ENCODE measurements at regions not wholly inside any gene's neighbourhood (a gene's known extent, or its start where the extent isn't known, plus 50 kb on each side); places are given as distances from the start of the nearest gene placed in this dataset.

- DNase-seq (ENCODE audit: low read depth) = no peak
Measured at GRCh38 chr12:107443320-107444090, 242.1 kb upstream of the PWP1 start.

DNA sequence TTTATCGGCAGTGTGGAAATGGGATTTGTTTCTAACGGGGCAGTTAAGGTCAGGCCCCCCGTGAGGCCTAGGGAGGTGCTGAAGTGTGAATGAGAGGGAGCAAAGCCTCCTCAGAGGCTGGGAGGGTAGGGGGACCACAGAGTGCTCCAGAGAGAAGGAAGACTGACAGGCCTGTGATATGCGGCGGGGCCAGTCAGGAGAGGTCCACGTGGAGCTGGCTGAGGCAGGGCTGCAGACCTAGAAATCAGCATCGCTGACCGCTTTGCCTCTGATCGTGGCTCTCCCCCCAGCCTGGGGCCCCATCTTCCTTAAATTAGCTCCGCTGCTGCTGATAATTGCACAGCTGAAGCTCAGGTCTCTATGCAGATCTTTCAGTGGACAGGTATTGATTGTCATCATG, 240.8 kb upstream of the PWP1 start:
- no peak for DNase-seq (ENCODE audit: low read depth)

- DNase-seq (ENCODE audit: low read depth) = no peak
Measured at GRCh38 chr12:107446476-107446875, 239.1 kb upstream of the PWP1 start.

- no peak for DNase-seq (ENCODE audit: low read depth)
Measured at GRCh38 chr12:107447336-107447735, 238.3 kb upstream of the PWP1 start.

DNA sequence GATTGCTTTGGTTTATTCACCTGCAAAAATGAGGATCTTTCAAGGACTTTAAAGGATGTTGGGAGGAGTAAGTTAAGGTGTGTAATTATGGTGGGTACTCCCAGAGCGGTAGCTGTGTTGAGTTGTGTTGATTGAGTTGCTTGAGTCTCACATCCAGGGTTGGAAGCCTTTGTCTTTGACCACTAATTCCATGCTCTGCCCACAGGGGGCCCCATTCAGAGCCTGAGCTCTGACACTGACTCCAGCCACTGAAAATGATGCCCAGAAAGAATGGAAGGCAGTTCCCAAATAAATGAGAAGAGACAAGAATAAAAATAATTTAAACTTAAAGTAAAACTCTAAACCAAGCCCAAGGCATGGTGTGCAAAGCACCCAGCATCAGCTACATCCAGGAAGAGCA, 237.4 kb upstream of the PWP1 start:
- no peak for DNase-seq (ENCODE audit: low read depth)

DNA sequence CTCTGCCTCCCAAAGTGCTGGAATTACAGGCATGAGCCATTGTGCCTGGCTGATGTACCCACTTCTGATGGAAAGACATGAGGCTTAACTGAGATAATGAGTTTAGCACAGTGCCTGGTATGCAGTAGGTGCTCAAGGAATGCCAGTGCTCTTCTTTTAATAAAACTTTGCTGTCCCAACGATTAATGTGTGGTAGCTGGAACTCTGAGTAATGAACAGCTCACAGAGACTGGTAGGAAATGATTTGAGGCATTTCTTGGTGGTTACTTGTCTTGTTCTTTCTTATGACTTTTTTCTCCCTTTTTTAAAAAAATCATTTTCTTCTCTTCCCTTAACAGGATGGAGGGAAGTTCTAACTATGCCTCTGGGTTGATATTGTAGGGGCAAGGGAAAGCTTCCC, 235.7 kb upstream of the PWP1 start:
- DNase-seq (ENCODE audit: low read depth) = no peak

- DNase-seq (ENCODE audit: low read depth) = no peak
Measured at GRCh38 chr12:107450541-107450940, 235.1 kb upstream of the PWP1 start.

- DNase-seq (ENCODE audit: low read depth) = no peak
Measured at GRCh38 chr12:107451246-107451645, 234.4 kb upstream of the PWP1 start.

DNA sequence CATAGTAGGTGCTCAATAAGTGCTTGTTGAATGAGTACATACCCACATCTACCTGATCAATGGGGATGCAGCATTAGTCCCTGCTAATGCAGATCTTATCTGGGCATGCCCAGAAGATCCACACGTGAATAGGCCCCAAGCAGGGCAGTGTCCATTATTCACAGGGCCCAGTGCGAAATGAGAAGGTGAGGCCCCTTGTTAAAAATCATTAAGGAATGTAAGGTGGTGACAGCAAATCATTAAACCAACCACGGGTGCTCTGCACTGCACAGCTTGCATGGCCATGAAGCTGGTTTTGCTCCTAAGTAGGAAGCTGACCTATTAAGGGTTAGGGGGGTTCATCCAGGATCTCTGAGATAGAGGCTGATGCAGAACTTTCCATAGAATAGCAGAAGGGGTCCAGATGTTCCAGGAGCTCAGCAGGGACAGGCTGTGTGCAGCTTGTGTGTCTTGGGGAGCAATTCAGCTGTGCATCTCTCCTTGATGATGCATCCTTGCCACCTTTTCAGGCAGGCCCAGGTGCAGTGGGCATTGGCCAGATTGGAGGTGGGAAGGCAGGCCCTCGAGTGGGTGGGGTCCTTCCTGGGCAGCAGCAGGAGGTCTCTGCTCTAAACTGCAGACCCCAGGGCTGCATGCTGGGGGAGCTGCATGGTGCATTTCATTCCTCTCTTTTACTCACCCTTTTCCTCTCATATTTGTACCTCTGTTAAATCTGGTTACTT, 231.3 kb upstream of the PWP1 start:
- DNase-seq (ENCODE audit: low read depth) = no peak

- no peak for DNase-seq (ENCODE audit: low read depth)
Measured at GRCh38 chr12:107457362-107457935, 228.2 kb upstream of the PWP1 start.

DNA sequence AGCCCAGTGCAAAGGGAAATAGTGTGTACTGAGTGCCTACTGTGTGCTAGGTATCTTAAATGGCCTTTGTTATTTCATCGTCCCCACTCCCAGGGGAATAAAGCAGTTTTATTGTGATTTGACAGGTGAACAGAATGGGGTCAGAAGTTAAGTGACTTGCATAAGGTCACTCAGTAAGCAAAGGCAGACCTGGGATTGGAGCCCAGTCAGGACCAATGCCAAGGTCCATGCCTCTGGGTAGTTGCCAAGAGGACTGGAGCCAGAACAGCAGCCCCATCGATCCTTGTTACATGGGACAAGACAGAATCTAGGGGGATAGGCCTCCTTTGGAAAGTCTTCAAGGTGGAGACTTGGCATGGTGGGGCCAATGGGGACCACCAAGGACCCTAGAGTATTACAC, 227.4 kb upstream of the PWP1 start:
- no peak for DNase-seq (ENCODE audit: low read depth)

DNA sequence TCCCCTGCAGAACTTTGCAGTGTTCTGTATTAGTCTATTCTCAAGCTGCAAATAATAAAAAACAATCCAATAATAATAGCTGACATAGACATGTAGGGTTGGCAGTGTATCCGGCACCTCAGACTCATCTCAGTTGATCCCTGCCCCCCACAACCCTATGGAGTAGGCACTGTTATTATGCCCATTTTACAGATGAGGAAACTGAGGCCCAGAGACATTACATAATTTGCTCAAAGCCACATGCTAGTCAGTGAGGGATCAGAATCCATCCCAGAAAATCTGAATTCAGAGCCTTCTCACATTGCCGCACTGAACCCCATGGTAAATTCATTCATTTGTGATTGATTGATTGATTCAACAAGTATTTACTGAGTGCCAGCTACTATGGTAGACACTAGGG, 226.6 kb upstream of the PWP1 start:
- DNase-seq (ENCODE audit: low read depth) = no peak

GRCh38 chr12:107459641-107460040, 226.0 kb upstream of the PWP1 start:
- no peak for DNase-seq (ENCODE audit: low read depth)

DNA sequence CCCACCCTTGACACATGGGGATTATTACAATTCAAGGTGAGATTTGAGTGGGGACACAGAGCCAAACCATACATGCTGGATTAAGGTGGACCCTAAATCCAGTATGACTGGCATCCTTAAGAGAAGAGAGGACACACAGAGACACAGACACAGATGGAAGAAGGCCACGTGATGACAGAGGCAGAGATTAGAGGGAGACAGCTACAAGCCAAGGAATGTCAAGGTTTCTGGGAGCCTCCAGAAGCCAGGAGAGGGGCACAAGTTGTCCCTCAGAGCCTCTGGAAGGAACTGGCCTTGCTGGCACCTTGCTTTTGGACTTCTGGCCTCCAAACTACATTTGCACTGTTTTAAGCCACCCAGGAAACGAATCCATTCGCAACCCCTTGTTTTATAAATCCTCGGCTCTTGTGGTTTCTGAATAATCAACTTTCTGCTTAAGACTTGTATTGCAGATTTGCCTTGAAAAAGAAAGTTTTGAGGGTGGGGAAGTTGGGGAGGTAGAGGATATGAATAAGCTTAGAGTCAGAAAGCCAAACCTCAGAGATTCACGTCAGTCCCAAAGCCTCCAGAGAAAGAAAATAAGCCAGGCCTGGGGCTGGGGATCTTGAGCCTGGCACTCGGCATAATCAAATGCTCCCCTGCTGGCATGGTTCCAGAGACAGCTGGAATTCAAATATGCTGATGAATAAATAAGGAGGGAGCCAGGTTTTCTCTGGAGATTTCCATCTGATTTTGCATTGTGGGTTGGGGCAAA, 224.2 kb upstream of the PWP1 start:
- no peak for DNase-seq (ENCODE audit: low read depth)

DNA sequence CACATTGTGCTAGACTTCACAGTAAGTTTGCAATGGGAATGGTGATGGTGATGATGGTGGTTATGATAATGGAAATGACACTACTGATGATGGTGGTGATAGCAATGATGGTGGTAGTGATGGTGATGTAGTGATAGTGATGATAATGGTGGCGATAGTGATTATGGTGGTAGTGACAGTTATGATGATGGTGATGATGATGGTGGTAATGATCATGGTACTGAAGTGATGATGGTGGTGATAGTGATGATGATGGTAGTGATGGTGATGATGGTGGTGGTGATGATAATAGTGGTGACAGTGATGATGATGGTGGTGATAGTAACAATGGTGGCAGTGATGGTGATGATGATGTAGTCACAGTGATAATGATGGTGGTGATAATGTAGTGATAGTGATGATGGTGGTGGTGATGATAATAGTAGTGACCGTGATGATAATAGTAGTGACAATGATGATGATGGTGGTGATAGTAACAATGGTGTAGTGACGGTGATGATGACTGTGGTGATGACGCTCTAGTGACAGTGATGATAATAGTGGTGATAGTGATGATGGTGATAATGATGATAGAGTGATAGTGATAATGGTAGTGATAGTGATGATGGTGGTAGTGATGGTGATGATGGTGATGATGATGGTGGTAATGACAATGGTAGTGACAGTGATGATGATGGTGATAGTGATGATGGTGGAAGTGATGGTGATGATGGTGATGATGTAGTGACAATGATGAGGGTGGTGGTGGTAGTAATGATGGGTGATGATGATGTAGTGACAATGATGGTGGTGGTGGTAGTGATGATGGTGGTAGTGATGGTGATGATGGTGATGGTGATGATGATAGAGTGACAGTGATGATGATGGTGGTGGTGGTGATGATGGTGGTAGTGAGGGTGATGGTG, 222.9 kb upstream of the PWP1 start:
- no peak for DNase-seq (ENCODE audit: low read depth)

GRCh38 chr12:107464644-107465043, 221.0 kb upstream of the PWP1 start:
- DNase-seq (ENCODE audit: low read depth) = no peak

DNA sequence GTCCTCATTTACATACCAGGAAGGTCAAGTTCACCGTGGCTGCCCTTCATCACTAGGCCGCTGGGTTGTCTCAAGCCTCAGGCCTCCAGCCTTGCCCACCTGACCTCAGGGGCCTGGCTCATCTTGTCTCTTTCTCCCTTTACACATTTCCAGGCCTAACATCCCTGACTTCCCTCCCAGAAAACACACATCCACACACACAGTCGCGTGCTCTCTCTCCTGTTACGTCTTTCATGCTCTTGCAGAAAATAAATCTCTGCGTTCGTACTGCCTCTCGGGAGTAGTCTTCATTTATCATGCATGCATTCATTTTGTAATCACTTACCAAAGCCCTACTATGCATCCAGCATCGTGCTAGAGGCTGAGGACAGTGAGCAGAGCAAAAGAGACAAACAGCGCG, 220.0 kb upstream of the PWP1 start:
- no peak for DNase-seq (ENCODE audit: low read depth)

DNA sequence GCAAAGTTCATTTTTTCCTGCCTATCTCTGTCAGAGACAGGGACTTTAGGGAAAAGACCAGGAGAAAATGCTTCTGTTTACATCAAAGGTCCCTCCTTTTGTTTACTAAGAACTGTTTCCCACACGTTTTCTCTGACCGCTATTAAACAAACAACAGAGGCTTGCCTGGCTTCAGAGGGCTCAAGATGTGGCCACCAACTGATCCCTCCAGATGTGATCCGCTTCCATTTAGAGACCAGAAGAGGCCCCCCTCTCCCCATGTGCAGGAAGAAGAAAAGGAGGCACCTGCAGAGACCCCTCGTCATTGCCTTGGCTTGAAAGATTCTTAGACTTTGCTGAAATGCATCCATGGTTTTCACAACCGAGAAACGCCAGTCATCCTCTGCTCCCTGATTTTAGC, 217.9 kb upstream of the PWP1 start:
- no peak for DNase-seq (ENCODE audit: low read depth)

DNA sequence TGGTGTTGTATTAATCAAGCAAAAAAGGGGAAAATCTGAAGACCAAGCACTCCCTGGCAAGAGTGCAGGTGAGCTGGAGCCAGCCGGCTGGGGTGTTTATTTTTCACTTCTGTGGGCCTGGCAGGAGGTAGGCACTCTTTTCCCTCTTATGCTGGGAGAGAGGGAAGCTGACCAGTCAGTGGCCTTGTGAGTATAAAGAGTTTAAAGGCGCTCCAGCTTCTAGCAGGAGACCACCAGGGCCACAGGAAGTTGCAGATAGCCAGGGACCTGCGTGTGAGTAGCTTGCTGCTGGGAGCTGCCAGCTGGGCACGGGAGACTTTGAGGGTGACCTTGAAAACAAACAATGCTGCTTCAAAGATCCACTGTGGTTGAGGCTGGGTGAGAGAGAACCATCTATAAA, 217.4 kb upstream of the PWP1 start:
- DNase-seq (ENCODE audit: low read depth) = no peak

- no peak for DNase-seq (ENCODE audit: low read depth)
Measured at GRCh38 chr12:107469011-107469410, 216.6 kb upstream of the PWP1 start.

GRCh38 chr12:107470645-107471044, 215.0 kb upstream of the PWP1 start:
- no peak for DNase-seq (ENCODE audit: low read depth)

DNA sequence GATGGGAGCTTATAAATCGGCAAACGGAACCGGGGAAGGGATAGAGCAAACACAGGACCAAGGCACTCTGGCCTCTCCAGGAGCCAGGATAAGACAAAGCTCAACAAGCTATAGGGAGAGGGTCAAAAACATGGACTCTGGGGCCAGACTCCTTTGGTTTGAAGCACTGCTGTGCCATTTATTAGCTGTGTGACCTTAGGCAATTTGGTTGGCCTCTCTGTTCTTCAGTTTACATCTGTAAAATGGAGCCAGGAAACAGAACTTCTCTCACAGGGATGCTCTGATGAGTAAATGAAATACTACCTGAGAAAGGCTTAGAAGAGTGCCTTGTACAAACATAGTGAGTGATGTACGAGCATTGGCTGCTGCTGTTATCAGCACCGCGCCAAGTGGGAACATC, 213.3 kb upstream of the PWP1 start:
- DNase-seq (ENCODE audit: low read depth) = no peak
